ENCODE measurements at regions not wholly inside any gene's neighbourhood (a gene's known extent, or its start where the extent isn't known, plus 50 kb on each side); places are given as distances from the start of the nearest gene placed in this dataset.
"Not testable (repeated sequence)": the region's sequence is repeated elsewhere in the genome, so short reads cannot be mapped to it uniquely, and the experiment has no call there.

DNA sequence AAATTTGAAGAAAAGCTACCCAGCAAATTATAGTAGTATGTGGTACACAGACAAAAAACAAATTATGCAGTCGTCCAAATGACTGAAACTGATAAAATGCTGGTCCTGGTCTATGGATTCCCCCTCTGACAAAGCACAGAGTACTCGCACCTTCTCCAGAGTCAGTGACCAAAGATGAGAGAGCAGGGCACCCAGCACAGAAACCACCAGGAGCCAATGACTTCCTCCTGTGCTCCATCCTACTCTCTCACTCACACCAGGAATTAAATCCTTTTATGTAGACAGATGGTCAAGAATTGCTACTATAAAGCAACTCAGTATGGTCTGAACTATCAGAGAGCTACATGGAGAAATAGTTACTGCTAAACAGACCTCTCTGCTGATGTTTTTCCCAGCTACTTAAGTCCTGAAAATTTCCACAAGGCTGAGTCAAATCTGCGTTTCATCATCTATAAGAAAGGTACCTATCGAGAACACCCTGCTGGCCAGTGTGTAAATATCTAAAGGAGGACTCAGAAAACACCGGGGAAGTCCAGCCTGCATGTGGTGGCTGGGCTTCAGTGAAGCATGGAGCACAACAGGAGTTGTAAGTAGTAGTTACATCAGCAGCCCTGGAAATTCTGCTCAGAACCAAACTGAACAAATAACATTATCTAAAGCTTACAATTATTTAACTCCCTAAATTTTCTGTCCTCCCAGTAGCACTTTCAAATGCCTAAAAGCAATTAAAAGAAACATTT lies 84.5 kb upstream of the FBXO28 start:
- not testable (repeated sequence) for DNase-seq (ENCODE audit: low read depth, low spot score)

DNA sequence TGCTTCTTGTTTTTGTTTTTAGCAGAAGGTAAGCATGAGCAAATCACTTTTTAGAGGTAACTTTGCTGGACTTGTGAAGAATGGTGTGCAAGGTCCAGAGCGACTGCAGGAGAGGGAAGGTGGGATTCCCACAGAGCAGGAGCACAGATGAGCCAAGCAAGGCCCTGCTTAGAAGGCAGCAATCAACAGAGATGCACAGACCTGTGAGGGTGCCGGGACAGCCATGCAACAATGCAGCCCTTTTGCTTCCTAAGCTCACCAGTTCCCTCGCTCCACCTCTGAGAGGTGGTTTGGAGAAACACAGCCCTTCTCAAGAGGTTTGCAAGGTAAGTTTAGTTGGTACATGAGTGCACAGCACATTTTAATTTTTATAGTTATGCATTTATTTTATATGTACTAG lies 85.1 kb upstream of the FBXO28 start:
- not testable (repeated sequence) for DNase-seq (ENCODE audit: low read depth, low spot score)

DNA sequence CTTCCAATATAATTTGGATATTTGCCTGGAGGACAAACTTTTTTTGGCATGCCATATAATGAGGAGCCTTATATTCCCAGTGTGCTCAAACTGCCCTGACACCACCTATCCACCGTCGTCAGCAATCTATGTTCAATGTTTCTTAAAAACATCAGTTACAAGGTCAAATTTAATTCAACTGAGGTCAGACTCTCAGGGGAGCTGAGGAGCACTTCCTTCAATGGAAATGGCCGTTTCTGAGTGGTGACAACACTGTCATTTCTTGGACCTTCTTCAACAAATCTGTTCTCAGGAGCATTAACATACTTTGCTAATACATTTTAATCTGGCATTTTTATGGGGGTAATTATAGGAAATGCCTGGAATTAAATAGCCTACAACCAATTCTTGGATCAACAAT lies 90.8 kb upstream of the FBXO28 start:
- not testable (repeated sequence) for DNase-seq (ENCODE audit: low read depth, low spot score)

DNA sequence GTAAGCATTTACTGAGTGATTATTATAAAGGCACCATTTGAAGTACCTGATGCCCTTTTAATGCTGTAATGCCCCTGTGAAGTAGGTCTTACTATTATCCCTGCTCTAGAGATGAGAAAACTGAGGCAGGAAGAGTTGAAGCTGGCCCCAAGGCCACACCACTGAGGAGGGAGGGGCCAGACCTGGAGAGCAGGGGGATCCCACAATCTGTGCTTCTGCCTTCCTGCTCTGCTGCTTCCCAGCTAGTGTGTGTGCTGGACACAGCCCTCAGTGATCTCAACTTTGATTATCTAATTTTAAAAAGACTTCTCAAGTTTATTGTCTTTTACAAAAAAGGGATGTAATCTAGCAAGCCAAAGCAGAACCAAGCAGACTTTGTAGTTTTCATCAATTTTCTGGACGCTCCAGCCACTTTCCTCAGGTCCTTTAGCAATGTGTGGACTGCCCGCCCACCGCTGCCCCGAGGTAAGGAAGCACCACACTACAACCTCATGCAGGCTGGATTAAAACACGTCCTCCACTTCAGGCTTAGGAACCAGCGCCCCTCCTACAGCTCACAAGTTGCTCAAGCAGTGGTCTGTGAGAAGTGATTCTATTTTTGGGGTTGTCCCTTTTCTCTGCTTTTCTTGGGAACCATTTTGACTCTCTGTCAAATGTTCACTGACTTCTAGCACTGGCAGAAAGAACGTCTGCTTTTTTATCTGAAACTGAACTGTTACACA lies 91.5 kb upstream of the FBXO28 start:
- not testable (repeated sequence) for DNase-seq (ENCODE audit: low read depth, low spot score)

DNA sequence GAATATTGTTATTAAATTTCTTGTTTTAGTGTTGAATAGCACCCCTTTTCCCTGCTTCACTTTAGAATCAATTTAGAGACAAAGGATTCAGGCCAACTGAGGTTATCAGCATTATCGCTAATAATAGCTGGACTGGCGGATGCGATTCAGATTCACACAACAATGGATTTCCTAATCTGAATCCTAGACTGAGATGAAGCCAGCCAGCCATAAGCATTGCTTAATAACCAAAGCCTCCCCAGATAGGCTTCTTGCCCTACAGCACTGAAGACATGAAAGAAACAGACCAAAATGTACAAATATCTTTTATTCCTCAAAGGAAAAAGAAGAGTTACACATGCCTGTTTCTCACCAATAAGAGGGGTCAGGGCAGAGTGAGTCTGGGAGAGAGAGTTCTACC lies 94.0 kb upstream of the FBXO28 start:
- not testable (repeated sequence) for DNase-seq (ENCODE audit: low read depth, low spot score)

DNA sequence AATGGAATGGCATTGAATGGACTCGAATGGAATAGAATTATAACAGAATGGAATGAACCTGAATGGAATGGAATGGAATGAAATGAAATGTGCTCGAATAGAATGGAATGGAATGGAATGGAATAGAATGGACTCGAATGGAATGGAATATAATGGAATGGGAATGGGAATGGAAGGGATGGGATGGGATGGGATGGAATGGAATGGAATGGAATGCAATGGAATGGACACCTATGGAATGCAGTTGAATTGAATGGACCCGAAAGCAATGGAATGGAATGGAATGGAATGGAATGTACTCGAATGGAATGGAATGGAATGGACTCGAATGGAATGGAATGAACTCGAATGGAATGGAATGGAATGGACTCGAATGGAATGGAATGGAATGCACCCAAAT lies 98.1 kb upstream of the FBXO28 start:
- not testable (repeated sequence) for DNase-seq (ENCODE audit: low read depth, low spot score)

DNA sequence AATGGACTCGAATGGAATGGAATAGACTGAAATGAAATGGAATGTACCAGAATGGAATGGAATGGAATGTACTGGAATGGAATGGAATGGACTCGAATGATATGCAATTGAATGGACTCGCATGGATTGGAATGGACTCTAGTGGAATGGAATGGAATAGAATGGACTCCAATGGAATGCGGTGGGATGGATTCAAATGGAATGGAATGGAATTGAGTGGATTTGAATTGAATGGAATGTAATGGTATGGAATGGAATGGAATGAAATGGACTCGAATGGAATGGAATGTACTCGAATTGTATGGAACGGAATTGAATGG lies 99.6 kb upstream of the FBXO28 start:
- no peak for DNase-seq (ENCODE audit: low read depth, low spot score)

DNA sequence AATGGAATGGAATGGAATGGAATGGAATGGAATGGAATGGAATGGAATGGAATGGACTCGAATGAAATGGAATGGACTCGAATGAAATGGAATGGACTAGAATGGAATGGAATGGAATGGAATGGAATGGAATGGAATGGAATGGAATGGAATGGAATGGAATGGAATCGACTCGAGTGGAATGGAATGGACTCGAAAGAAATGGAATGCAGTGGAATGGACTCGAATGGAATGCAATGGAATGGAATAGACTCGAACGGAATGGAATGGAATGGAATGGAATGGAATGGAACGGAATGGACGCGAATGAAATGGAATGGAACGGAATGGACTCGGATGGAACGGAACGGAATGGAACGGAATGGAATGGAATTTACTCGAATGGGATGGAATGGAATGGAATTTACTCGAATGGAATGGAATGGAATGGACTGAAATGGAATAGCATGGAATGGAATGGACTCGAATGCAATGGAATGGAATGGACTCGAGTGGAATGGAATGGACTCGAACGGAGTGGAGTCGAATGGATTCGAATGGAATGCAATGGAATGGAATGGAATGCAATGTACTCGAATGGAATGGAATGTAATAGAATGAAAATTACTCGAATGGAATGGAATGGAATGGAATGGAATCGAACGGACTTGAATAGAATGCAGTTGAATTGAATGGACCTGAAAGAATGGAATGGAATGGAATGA lies 100.1 kb upstream of the FBXO28 start:
- DNase-seq (ENCODE audit: low read depth, low spot score): not testable (repeated sequence)

DNA sequence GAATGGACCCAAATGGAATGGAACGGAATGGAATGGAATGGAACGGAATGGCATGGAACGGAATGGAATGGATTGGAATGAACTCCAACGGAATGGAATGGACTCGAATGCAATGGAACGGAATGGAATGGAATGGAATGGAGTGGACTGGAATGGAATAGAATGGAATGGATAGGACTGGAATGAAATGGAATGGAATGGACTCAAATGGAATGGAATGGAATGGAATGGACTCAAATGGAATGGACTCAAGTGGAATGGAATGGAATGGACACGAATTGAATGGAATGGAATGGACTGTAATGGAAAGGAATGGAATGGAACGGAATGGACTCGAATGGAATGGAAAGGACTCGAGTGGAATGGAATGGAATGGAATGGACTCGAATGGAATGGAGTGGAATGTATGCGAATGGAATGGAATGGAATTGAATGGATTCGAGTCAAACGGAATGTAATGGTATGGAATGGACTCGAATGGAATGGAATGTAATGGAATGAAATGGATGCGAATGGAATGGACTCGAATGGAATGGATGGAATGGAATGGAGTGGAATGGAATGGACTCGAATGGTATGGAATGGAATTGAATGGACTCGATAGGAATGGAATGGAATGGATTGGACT lies 101.0 kb upstream of the FBXO28 start:
- DNase-seq (ENCODE audit: low read depth, low spot score): not testable (repeated sequence)

DNA sequence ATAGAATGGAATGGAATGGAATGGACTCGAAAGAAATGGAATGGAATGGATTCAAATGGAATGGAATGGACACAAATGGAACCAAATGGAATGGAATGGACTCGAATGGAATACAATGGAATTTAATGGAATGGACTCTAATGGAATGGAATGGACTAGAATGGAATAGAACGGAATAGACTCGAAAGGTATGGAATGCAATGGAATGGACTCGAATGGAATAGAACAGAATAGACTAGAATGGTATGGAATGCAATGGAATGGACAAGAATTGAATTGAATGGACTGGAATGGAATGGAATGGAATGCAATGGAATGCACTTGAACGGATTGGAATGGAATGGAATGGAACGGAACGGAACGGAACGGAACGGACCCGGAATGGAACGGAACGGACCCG lies 101.7 kb upstream of the FBXO28 start:
- not testable (repeated sequence) for DNase-seq (ENCODE audit: low read depth, low spot score)

DNA sequence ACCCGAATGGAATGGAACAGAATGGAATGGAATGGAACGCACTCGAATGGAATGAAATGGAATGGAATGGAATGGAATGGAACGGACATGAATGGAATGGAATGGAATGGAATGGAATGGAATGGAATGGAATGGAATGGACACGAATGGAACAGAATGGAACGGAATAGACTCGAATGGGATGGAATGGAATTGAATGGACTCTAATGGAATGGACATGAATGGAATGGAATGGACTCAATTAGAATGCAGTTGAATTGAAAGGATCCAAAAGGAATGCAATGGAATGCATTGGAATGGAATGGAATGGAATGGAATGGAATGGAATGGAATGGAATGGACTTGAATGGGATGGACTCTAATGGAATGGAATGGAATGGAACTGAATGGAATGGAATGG lies 102.2 kb upstream of the FBXO28 start:
- not testable (repeated sequence) for DNase-seq (ENCODE audit: low read depth, low spot score)

DNA sequence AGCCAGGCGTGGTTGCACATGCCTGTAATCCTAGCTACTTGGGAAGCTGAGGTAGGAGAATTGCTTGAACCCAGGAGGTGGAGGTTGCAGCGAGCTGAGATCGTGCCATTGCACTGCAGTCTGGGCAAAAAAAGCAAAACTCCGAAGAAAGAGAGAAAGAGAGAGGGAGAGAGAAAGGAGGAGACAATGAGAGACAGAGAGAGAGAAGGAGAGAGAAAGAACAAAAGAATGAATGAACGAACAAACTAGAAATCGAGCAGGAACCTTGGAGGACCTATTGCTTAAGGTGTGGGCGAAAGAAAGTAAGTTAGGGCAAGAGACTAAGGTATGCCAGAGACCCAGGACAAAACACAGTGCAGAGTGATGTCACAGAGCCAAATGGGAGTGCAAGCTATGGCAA lies 102.8 kb upstream of the FBXO28 start:
- DNase-seq (ENCODE audit: low read depth, low spot score): not testable (repeated sequence)

DNA sequence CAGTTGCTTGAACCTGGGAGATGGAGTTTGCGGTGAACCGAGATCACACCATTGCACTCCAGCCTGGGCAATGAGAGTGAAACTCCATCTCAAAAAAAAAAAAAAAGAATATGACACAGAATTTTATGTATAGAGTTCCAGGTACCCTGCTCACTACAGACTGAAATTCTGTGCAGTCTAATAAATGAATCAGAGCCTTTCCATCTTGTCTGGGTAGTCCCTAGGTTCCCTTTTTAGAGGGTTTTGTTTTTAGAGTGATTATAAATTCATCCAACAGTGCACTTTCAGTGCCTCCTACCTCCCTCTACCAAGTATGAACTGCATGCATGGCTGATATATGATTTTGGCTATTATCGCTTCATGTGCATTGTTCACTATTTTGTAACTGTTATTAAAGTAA lies 107.9 kb upstream of the FBXO28 start:
- not testable (repeated sequence) for DNase-seq (ENCODE audit: low read depth, low spot score)

DNA sequence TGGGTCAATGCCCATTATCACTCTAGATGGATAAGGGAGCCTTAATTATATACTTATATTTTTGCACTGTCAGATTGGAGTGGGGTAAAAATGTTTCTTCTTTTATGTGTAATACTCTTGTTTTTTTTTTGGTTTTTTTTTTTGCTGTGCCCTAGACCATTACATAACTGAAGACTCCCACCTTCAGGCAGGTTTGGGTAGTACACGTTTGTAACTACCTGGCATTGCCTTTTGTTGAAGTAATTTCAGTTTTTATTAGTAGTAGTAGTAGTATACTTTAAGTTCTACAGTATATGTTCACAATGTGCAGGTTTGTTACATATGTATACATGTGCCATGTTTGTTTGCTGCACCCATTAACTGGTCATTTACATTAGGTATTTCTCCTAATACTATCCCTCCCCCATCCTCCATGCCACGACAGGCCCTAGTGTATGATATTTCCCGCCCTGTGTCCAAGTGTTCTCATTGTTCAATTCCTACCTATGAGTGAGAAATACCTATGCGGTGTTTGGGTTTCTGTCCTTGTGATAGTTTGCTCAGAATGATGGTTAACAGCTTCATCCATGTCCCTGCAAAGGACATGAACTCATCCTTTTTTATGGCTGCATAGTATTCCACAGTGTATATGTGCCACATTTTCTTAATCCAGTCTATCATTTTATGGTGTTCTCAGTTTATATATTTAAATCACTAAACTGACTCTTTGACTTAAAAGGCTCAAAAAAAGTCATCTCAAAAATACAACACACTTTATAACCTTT lies 109.2 kb upstream of the FBXO28 start:
- peak; percentile 16 for DNase-seq (ENCODE audit: low read depth, low spot score)

DNA sequence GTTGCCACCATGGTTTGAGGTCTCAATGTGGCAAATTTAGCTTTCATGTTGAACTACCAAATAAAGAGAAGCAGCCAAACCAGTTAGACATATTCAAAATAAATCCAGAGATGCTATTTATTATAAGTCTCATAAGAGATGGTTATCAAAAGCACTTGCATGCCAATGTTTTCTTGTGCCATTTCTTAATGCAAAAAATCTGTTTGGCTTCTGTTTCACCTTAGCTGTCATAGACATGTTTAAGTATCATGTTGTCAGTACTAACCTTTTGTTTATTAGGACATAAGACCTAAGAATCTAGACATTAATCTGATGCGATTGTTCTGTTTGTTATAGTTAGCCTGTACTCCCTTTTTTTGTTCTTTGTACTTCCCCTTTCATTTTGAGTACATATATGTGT lies 110.0 kb upstream of the FBXO28 start:
- DNase-seq (ENCODE audit: low read depth, low spot score): not testable (repeated sequence)

DNA sequence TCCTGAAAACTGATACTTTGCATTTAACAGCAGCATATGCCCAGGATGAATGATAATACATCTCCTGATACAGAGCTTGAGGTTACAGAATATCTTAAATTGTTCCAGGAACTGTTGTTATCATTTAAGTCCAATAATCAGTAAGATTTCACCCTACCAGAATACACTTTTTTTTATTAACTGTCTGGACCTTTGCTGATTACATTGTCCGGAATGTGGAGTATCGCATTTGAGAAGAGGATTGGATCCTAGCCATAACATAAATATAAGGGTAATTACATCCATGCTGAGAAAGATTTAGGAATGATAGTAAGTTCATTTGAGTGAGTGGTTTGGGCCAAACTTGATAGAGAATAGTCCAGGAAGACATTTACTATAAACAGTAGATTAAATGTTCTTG lies 112.2 kb upstream of the FBXO28 start:
- not testable (repeated sequence) for DNase-seq (ENCODE audit: low read depth, low spot score)

DNA sequence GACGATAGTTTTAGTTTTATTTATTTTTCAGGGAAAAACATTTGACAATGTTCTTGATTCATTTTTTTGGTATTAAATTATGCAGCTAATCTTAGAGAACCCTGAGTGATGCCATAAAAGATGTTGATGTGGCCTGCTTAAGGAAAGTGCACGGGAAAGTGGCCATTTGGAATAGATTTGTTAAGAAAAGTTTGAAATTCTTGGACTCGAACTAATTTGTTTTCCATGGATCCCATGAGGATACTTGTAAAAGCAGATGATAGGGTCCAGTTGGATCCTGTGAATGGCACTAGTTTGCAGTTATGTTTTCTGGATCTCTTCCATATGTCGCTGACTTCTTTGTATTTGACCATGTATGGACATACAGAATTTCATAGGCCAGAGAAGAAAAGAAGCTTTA lies 114.2 kb upstream of the FBXO28 start:
- not testable (repeated sequence) for DNase-seq (ENCODE audit: low read depth, low spot score)

DNA sequence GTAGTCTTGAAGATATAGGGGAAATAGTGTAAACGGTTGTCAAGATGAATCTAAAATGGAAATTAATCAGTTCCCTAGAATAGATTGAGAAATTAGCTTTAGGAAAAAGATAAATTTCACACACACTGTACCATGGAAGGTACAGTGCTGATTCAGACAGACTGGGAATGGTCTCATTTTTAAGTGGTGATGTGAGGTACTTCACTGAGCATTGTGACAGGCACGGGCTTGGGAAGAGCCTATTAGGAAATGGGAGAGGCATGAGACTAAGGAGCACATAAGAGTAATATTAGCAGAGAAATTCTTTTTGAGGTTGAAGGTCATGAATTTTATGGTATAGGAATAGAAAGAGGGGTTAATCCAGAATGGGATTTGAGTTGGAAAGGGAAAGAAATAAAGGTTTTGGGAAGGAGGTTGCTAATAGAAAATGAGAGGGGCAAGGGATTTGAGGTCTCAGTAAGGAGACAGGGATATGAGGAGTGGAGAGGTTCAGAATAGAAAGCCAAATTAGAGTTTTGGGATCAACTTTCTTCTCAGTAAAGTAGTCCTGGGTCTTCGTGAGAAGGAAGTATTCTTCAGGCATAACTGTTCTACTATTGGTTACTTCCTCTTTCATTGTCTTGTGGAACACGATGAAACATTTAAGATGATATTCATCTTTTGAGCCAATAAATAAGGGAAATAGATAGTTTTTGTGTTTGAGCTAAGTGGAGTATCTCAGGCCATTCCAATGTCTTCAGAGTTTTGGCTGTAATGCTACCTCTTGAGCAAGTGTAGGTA lies 115.0 kb upstream of the FBXO28 start:
- DNase-seq (ENCODE audit: low read depth, low spot score): not testable (repeated sequence)

DNA sequence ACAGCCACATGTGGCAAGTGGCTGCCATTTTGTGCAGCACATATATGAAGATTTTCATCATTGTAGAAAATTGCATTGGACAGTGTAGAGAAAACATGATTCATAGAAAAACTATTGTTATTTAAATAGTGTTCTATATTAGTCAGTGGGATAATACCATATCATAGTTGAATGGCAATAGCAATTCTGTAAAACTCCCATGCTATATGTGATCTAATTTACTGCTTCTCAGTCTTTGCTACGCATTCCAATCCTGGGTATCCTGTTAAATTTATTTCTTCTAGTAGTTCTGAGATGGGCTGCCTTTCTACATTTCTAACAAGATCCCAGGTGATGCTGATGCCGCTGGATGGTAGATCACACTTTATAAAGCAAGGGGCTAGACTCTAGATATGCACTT lies 117.5 kb upstream of the FBXO28 start:
- not testable (repeated sequence) for DNase-seq (ENCODE audit: low read depth, low spot score)

DNA sequence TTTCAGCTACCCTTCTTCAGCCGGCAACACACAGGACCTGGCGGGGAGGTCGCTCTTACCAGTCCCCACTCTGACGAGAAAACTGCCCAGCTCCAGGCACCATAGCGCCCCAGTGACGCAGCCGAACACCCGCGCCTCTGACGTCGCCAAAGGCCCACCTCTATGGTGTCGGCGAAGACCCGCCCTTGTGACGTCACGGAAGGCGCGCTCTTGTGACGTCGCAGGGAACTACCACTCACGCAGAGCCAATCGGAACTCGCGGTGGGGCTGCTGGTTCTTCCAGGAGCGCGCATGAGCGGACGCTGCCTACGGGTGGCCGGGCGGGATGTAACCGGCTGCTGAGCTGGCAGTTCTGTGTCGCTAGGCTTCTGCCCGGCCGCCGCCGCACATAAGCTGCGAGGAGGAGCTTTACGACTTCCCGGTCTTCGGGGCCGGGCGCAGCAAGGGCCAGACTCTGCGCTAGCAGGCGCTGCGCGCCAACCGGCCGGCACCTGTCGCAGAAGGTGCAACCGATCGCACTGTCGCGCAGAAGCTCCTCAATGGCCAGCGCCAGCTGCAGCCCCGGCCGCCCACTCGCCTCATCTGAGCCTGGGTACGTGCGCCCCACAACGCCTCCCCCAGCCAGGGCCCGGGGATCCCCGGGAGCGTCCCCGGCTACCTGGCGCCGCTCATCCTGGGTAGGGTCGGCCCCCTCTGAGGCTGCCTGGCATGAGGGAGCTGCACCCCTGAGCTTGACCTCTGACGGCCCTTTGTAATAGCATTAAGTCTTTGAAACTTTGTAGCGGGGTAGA lies 121.3 kb upstream of the FBXO28 start:
- peak; percentile 100 for DNase-seq (ENCODE audit: low read depth, low spot score)

Measured in activated CD4-positive, CD25-positive, alpha-beta regulatory T cell treated with anti-CD3 and anti-CD28 coated beads, Interleukin-2, amount 50 U/mL, for 16 hours (primary cell).